Adrenal gland (tissue), 9 donors: ENCODE measurements at regions not wholly inside any gene's neighbourhood (a gene's known extent, or its start where the extent isn't known, plus 50 kb on each side); places are given as distances from the start of the nearest gene placed in this dataset.

Experiments used
- DNase-seq, 7 donors: peaks; one replicate each; pipeline ENCODE4 v3.0.0-alpha.2; 2019 to 2020
- H3K27ac ChIP-seq, 5 donors: fragments of 200-600 bp; sonication (generic) in 4 of 5; 1 replicate in 3 of 5; 2 replicates in 2 of 5; pipeline versions ENCODE4 v1.5.1 to v1.8.0; 2016 to 2020; ENCODE audit warnings: mild to moderate bottlenecking in 1 of 5
- H3K27me3 ChIP-seq: fragments of 200-600 bp; 2 replicates; pipeline ENCODE4 v1.8.0; 2021
- H3K36me3 ChIP-seq, 2 donors: fragments of 200-600 bp; replicated peaks in 1 of 2; 1 replicate in 1 of 2; 2 replicates in 1 of 2; pipeline versions ENCODE4 v1.5.1 to v1.8.0; 2018 to 2022
- H3K4me1 ChIP-seq, 2 donors: fragments of 200-600 bp; replicated peaks in 1 of 2; 1 replicate in 1 of 2; 2 replicates in 1 of 2; pipeline versions ENCODE4 v1.5.1 to v1.8.0; 2018 to 2021
- H3K4me3 ChIP-seq, 4 donors: fragments of 200-600 bp; sonication (generic) in 3 of 4; one replicate each; pipeline ENCODE4 v1.5.1; 2016 to 2018
- H3K9me3 ChIP-seq, 3 donors: fragments of 200-600 bp; sonication (generic) in 1 of 3; replicated peaks in 1 of 3; 1 replicate in 2 of 3; 2 replicates in 1 of 3; pipeline versions ENCODE4 v1.5.1 to v1.8.0; 2016 to 2021
- CTCF ChIP-seq, 6 experiments: fragments of 450-650 bp in 4 of 6; fragments of 200-600 bp in 2 of 6; sonication (generic) in 1 of 6; IDR thresholded peaks; 1 replicate in 5 of 6; 2 replicates in 1 of 6; pipeline versions ENCODE4 v1.5.1 to v1.8.0; 2016 to 2021; ENCODE audit warnings: antibody characterized with exemption in 6 of 6, mild to moderate bottlenecking in 2 of 6, moderate library complexity in 1 of 6
- POLR2A ChIP-seq, 2 donors: fragments of 450-650 bp; IDR thresholded peaks; one replicate each; pipeline ENCODE4 v1.6.1; 2017; ENCODE audit warnings: antibody characterized with exemption in 2 of 2, mild to moderate bottlenecking in 2 of 2, moderate library complexity in 1 of 2
- WGBS, 4 donors: extraction: QIAGEN DNeasy Blood & Tissue Kit in 2 of 4; methylation state at CpG; one replicate each; pipeline versions ENCODE4 v1.1.5 to v1.1.7; 2013 to 2017; 5-methylcytosine and 5-hydroxymethylcytosine counted together
- intact Hi-C, 2 donors: fragments of 100-400 bp; cut with DNase I; formaldehyde crosslinking; loops; one replicate each; pipeline versions ENCODE4 v1.14.1 to v1.15.0; 2022 to 2023
- donor health status: healthy with polysubstance abuse.
- donor health status: Bipolar disorder and iron deficiency.
- donor health status: DM: yes; HTN: yes; CAD: no.
- donor health status: DM: no; HTN: no; CAD: no.
- donor health status: DM: no; HTN: no; CAD: no.

- Histone ChIP-seq H3K27ac (no peak overlapping the region), H3K36me3 (no peaks in the 10 kb centered on the region), H3K27me3 (no peaks in the 10 kb centered on the region), H3K4me3 (no peak overlapping the region), H3K4me1 (no peaks in the 10 kb centered on the region), H3K9me3 (no peaks in the 10 kb centered on the region)
- DNase-seq = no peak
- no peak for TF ChIP-seq POLR2A (IDR thresholded peaks at IDR 0.05)
- TF ChIP-seq CTCF (IDR thresholded peaks at IDR 0.05) = no peak
- intact Hi-C loops = no loop called here
- WGBS, 4 donors = 69 to 83% (median 72%) methylated on average over 3 of the region's 3 CpGs
Measured at GRCh38 chr5:85305766-85306165, 921.1 kb upstream of the EDIL3 start.

GRCh38 chr5:85311536-85311935, 926.9 kb upstream of the EDIL3 start:
- Histone ChIP-seq H3K4me1 (no peaks in the 10 kb centered on the region), H3K27ac (no peak overlapping the region), H3K36me3 (no peaks in the 10 kb centered on the region), H3K27me3 (no peaks in the 10 kb centered on the region), H3K9me3 (no peaks in the 10 kb centered on the region), H3K4me3 (no peak overlapping the region)
- intact Hi-C loops = no loop called here
- WGBS, 4 donors = 68 to 76% (median 73%) methylated on average over 7 of the region's 7 CpGs
- DNase-seq = no peak
- TF ChIP-seq POLR2A (IDR thresholded peaks at IDR 0.05) (no peak), CTCF (IDR thresholded peaks at IDR 0.05) (no peak)

GRCh38 chr5:85320495-85320894, 935.8 kb upstream of the EDIL3 start:
- H3K27ac ChIP-seq = no peak overlapping the region
- no peaks in the 10 kb centered on the region for H3K9me3 ChIP-seq
- H3K27me3 ChIP-seq = no peaks in the 10 kb centered on the region
- no peak for DNase-seq
- no peaks in the 10 kb centered on the region for H3K4me1 ChIP-seq
- intact Hi-C loops = no loop called here
- WGBS, 4 donors = 47 to 66% (median 55%) methylated on average over 5 to 6 of the region's 6 CpGs
- H3K4me3 ChIP-seq = no peak overlapping the region
- TF ChIP-seq POLR2A (IDR thresholded peaks at IDR 0.05) (no peak), CTCF (IDR thresholded peaks at IDR 0.05) (no peak)
- no peaks in the 10 kb centered on the region for H3K36me3 ChIP-seq

- Histone ChIP-seq H3K9me3 (no peaks in the 10 kb centered on the region), H3K27me3 (no peaks in the 10 kb centered on the region), H3K4me3 (no peak overlapping the region), H3K27ac (no peak overlapping the region), H3K4me1 (no peaks in the 10 kb centered on the region), H3K36me3 (no peaks in the 10 kb centered on the region)
- DNase-seq = no peak
- TF ChIP-seq POLR2A (IDR thresholded peaks at IDR 0.05) (no peak), CTCF (IDR thresholded peaks at IDR 0.05) (no peak)
- WGBS, 4 donors = 60 to 93% (median 78%) methylated on average over 1 of the region's 1 CpG
- intact Hi-C loops = no loop called here
Measured at GRCh38 chr5:85333276-85333675, 948.6 kb upstream of the EDIL3 start.
